DMS114 treated with DMSO at 0.1 percent for 48 hours (cell line): ENCODE measurements at regions not wholly inside any gene's neighbourhood (a gene's known extent, or its start where the extent isn't known, plus 50 kb on each side); places are given as distances from the start of the nearest gene placed in this dataset.
A peak's percentile ranks its signal among the peaks of the same experiment; 100 is the strongest.

Experiments used
- DNase-seq: peaks from one replicate; lab custom pipeline; 2025; ENCODE audit not compliant: unreplicated experiment; lab: John Stamatoyannopoulos, UW

DNA sequence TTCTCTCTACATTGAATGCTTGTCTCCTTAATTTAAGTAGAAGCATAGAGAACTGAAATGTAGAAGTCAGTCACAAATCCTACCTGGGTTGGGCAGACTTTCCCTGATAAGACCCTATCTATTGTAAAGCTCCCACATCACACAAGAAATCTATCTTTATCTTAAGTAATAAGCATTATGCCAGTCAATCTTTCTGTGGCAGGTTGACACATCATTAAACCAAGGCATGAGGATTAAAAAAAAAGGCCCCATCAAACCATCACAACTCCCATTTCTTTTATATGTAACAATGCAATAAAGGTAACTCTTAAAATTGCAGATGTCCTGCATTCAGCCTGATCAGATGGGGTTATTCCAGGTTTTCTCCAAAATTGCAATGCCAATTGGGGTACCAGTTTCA lies 311.8 kb downstream of the TOX3 start:
- no peak for DNase-seq

DNA sequence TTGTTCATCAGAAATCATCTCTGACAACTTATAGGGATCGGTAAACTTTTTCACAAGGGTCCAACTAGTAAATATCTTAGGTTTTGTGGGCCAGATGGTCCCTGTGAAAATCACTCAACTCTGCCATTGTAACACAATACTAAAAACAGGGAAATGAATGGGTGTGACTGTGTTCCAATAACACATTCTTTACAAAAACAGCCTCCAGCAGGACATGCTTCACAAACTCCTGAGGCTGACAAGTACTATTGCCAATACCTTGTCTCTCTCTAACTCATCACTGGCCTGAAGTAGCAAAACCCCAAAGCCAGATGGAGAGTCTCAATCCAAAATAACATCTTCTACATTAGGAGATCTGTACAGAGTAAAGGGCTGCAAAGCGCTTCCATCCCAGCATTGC lies 312.3 kb downstream of the TOX3 start:
- no peak for DNase-seq

DNA sequence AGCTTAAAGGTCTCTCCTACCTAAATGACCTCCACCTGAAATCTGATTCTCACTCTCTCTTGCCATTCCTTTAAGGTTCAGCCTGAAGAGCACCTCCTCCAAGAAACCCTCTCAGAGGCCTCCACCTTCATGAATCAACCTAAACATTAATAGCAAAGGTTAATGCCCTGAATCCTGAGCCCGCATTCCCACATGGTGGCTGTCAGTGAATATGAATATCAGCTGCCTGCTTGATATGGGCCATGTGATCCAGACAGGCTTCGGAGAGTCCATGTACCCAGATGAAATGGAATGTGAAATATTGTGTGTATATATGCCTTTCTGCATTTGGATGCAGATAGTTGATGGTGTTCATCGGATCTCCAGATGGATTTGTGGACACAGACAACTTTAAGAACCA lies 317.5 kb downstream of the TOX3 start:
- DNase-seq: no peak

DNA sequence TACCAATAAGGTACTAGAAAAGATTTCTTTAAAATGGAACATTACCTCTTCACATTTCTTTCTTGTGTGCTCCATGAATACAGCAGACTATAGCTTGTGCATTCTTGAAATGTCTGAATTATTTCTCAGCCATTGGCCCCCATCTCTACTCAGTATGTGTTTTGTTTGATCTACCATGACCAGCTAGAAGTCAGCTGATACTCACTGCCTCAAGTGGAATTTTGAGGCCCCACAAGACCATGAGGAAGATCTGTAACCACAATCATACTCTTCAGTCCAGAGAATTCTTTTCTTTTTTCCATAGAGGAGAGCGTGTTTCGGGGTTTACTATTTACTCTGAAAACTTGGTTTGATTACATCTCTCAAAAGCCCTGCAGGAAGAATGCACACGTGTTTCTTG lies 319.1 kb downstream of the TOX3 start:
- DNase-seq: no peak

DNA sequence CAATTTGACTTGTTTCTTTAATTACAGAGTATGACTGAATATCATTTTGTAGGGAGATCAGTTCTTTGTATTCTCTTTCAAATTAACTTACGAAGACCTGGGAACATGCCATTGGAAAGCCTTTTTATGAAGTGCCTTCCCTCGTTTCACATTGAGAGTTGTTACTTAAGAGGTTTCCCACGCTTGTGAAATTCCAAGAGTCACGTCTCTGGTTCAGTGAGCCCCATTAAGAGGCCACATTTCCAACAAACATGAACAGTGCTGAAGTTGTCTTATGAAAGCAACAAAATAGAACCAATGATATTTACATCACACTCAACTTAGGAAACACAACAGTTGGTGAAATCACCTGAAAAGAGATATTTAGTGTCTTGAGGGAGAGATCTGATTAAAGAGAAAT lies 334.1 kb downstream of the TOX3 start:
- DNase-seq: no peak

DNA sequence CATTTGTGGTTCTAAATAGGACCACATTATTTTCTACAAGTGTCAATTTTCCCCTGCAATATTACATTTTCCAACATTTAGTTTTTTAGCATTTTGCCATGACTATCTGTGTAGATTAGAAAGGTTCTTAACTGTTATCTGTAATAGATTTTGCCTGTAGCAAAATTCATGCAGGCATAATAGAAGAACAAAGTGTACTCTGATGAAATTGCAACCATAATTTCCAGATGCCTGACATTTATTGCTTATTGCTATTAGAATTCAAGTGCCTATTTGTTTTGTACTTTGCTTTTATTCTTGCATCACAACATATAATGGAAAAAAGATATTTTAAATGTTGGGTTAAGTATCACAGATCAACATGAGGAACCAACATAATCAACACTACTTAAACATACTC lies 337.7 kb downstream of the TOX3 start:
- no peak for DNase-seq

DNA sequence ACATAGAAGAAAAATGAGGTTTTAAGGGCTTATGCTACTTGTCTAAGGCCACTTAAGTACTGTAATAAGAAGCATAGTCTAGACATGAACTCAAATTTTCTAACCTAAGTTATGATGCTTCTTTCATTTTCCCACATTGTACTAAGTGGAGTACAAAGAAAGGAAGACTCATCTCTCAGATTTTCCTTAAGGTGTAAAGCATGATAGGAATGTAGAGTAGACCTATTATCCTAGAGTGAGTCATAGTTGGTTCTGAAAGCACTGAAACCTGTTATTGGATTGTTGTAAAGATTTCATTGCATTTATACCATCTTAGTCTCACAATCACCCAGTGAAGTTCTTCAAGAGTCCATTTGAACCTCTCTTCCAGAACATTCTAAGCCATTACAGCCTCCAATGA lies 343.8 kb downstream of the TOX3 start:
- DNase-seq: no peak

DNA sequence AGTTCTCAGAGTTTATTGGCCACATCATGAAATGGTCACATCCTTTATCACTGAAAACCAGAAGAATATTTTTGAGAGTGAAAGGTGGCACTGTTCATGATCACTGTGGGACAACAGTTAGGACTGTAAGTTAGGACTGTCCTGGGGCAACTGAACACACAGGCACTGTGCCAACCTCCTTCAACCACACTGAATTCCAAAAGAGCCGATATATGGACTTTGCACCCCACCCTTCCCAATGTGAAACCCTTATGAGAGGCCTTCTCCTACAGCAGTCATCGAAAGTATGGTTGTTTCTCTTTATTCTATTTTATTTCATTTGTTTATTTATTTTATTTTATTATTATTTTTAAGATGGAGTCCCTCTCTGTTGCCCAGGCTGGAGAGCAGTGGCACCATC lies 353.5 kb downstream of the TOX3 start:
- no peak for DNase-seq

DNA sequence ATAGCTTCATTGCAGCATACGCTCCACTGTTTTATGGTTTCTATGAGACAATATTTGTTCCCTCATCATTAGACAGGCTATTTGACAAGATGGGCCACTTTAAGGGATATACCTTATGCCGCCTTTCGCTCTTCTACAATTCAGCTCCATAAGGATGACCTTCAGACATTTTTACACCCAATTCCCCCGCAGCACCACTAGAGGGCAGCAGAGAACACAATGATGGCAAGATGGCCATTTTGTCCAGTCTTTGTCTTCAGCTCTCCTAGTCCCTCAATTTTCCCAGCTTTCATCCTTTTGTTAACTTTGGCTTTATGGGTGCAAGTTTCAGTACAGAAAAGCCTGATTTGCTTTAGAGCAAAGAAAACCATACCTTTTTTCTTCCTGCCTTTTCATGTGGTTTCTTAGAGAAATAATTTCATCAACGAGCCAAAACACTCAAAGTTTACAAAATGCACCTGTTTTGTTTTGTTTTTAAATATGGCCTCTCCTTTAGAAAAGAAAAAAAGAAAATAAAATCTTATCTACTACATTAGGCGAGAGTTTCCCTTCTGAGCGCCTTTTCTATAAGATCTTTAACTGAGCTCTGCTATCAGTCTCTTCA lies 355.3 kb downstream of the TOX3 start:
- DNase-seq: peak; percentile 72

DNA sequence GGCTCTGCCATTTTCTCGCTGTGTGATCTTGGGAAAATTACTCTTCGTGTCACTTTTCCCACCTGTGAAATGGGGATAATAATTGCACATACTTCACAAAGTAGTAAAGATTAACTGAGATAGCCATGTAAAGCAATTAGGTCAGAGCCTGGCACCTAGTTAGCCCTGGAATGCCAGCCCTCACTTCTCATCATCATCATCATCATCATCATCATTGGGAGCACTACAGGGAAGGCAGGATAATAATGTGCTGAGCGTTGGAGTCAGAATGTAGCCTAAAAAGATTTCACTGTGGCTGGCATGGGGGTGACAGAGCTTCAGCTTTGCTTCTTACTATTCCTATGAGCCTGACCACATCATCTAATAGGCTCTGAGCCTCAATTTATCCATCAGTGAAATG lies 362.6 kb downstream of the TOX3 start:
- no peak for DNase-seq

DNA sequence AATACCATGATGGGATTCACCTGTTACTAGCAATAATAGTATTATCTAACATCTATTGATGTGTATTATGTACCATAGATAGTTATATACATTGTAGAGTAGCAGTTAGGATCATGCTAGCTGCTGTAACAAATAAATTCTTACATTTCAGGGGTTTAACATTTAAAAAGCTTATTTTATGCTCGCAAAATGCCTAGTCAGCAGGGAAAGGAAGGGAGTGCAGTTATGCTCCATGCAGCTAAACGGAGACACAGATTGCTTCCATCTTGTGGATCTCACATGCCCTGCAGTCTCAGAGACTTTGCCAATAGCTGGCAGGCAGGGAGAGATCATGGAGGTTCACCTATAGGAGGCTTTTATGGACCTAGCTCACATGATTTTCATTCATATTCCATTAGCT lies 364.1 kb downstream of the TOX3 start:
- DNase-seq: no peak

DNA sequence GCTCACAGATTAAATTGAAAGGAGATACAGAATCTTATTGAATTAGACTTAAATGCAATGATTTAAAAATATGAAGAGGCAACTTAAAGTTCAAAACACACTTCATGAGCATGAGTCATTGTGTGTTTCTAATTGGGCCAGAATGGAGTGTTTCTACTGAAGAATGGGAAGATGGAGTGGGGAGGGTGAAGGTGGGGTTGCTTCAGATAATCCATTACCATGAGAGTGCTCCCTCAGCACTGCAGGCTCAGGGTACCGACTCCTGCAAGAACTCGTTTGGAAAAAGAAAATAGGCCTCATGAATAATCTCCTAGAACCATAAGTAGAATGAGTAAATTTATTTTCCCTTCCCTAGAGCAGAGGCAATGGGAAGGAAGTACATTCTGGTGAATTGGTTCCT lies 372.8 kb downstream of the TOX3 start:
- DNase-seq: no peak

DNA sequence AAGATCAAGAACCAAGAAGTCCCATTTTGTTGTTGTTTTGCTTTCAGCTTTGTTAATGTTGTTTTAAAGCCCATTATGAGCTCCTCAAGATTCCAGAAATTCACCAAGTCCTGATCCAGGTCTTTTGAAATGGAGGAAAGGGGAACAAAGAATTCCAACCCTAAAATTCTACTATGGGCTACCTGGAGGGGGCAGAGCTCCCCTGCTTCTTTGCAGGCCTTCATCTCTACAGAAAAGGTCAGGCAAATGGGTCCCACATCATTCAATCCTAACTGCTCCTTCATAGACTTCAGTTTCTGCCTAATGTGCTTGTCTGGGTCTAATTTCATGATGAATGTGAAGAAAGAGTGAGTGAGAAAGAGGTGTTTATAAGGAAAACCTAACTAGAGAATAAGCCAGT lies 375.5 kb downstream of the TOX3 start:
- no peak for DNase-seq

DNA sequence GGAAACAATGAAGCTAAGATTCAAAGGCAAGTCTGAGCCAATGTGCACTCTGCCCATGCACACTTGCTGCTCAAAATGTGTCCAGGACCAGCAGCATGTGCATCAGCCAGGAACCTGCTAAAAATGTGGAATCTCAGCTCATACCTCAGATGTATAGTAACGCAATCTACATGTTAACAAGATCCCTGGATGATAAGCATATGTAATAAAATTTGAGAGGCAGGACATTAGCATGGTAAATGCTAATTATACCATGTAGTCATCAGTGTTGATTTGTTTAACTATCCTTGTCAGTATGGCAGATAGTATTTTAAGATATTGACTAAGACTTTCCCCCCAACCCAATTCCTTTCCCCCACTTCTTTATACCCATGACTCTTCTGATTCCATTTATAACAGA lies 379.6 kb downstream of the TOX3 start:
- DNase-seq: no peak

DNA sequence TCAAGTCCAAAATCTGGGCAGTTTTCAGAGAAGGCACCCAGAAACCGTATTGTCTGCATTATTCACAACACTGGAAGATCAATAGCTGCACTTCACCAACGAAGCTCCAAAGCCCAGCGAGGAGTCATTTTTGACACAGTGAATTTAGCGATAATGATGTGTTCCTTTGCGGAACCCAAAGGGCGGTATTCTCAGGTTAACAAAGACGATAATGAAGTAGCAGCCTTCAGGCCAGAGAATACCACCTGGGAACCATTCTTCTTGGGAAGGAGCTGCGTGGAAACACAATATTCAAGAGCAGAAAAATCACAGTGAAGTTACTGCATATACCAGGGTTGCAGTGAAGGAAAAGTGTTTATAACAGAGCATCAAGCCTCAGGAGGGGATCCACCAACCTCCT lies 381.0 kb downstream of the TOX3 start:
- DNase-seq: no peak

DNA sequence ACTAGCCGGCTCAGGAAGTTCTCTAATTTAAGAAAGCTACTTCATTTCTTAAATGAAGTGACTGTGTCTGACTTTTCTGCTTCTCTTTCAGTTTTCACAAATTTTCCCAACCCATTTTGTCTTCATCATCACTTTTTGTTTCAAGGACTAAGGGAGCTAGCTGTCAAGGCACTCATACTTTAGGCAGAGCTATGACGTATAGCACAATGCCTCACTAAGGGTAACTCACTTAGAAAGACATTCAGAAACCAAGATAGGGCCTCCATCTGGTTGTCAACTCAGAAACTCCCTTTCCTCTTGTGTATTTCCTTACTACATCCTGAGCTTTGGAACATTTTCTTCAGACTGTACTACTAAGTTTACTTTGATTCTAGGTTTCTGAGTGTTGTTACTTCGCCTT lies 397.9 kb downstream of the TOX3 start:
- no peak for DNase-seq

DNA sequence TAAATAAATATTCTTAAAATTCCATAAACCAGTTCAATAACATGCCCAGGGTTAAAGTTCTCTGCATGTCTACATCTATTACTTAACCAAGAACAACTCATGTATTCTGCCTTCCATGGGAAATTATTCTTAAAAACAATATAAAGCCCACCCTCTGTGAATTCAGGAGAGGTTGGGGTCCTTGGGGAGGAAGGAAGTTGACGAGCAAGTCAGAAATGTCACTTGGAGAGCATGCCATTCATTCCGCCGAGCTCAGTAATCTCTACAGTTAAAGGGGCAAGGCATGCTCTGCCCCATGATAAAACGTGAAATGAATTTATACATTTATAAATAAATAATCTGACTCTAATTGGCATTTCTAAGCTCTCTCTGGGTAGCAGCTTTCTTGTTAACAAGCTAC lies 405.1 kb downstream of the TOX3 start:
- DNase-seq: no peak

DNA sequence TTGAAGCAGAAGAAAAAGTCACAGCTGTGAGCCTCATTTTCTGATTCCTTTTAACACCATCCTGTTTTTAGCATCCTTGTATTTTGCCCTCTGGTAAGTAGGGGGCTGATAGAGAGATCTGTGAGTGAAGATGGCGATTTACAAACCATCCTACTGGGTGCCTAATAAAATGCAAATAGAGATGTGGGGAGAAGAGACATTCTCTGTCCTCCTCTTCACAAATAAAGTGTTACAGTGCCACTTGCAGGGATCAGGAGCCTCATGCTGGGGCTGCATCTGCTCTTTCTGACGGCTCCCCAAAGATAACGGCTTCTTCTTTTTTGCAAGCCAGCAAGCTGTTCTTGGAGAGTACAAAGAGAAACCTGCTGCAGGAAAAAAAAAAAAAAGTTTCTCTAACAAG lies 418.6 kb downstream of the TOX3 start:
- no peak for DNase-seq

DNA sequence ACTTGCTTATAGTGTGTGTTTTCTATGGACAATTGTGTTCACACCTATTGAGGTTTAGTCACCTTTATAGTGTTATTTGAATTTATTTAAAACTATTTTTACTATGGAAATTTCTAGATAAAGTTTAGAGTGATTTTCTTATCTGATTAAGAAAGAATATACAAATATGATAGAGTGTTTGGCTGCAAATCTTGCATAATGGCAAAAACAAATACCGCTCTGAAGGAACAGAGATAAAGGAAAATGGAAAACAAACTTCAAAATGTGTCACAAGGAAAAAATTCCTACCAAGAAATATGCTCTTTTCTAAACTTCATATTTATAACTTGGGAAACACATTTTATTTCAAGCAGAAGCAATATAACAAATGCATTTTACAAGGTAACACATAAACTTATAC lies 423.1 kb downstream of the TOX3 start:
- no peak for DNase-seq

DNA sequence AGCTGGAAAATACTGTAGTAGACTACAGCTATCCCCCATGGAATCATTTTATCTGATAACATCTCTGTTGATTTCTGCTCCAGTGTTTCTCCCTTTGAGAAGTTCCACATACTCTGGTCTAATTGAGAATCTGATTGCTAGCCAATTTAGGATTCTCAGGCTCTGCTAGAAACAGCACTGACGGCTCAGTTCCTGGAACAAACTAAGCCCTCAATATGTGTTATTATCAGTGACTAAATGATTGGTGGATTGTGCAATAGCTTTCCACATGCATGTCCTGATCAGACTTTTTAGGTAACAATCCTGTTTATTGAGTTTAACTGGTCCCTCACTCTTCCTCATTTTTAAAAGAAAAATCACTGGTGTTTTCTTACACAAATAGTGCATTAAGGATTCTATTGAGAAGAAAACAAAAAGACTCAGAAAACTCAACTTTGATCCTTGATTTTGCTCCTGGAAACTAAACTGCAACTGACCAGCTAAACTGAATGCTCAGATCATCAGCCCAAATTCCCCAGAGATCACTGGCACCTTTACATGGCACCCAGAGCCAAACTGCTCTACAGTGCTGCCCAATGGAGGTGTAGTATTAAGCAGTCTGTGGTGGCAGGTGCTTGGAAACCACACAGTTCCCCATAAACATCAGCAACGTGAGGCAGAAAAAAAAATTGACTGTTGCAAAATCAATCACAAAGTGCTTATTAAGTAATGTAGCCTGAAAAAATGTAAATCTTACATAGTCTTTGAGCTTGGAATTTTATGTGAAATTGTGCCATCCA lies 423.7 kb downstream of the TOX3 start:
- no peak for DNase-seq

DNA sequence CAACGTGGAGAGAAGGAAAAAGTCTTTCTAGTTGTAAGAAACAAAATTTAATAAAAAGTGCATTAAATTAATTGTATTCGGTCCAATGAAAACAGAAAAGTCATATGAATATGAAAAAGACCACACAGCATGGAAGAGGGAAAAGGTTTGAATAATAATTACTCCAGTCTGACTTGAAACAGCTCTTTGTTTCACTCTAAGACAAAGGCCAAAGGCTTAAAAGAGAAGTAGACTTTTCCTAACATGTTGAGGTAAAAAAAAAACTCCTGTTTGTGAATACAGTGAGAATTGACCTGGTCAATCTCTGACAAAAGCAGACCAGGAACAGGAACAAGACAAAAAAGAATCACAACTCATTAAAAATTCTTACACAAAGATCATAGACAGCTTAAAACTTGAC lies 429.8 kb downstream of the TOX3 start:
- no peak for DNase-seq

DNA sequence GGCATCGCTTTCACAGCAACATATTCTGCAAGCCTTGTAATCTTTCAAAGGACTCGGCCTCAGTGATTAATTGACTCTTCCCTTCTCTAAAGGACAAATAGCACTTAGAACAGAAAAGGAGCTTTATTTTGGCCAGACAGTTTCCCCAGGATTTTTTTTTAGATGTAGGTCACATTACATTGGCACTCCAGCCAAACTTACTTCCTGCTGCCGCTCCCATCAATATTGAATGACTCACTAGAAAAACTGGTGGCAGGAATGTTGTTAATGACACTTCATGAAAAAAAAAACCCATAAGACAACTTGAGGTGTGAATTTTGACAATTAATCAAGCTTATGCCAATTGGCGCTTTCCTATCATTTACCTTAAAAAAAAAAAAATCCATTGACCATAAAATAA lies 432.6 kb downstream of the TOX3 start:
- DNase-seq: no peak

DNA sequence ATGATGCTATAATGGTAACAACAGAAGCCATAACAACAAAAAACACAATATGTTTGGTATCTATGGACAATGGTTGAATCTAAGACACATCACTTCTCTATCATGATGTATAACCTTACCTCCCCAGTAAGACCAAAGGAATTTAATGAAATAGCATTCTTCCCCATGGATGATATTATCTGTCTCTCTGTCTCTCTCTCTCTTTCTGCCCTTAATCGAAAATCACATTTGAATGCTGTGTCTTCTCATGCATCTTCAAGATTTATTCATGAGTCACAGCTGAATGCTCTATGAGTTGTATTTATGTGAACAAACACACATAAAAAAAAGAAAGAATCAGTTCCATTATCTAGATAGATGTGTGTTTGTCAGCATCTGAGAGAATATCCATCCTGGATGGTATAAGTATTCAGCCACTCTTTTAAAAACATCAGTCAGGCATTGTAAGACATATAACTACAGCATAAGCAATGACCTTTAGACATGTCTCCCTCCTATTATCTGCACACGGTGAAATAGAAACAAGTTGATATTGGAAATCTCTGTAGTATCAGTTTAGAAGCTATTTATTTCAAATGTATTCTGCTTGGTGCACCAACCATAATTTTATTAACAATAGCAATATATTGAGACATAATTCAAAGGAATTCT lies 433.3 kb downstream of the TOX3 start:
- DNase-seq: no peak
